Retinal pigment epithelial cell (primary cell): ENCODE measurements at regions not wholly inside any gene's neighbourhood (a gene's known extent, or its start where the extent isn't known, plus 50 kb on each side); places are given as distances from the start of the nearest gene placed in this dataset.
A peak's percentile ranks its signal among the peaks of the same experiment; 100 is the strongest.

Experiments used
- DNase-seq: peaks from one replicate; pipeline ENCODE4 v3.0.0-alpha.2; 2010; ENCODE audit warnings: low read depth
- H3K4me3 ChIP-seq: 2 replicates; pipeline ENCODE4 v1.5.1; 2011; ENCODE audit warnings: mild to moderate bottlenecking, low read length, control low read depth, moderate library complexity
- CTCF ChIP-seq: conservative IDR thresholded peaks from 2 replicates; pipeline ENCODE4 v1.5.1; 2011; ENCODE audit warnings: low read depth, low read length, control low read depth, inconsistent platforms

- TF ChIP-seq CTCF = peak; percentile 63
- no peak for DNase-seq
- no peak overlapping the region for H3K4me3 ChIP-seq
These were observed 601.2 kb upstream of the ARID1B start for GRCh38 chr6:156175971-156176421.

- H3K4me3 ChIP-seq = no peak overlapping the region
- DNase-seq = no peak
- TF ChIP-seq CTCF = no peak
These were observed 601.7 kb upstream of the ARID1B start for GRCh38 chr6:156175433-156175832.

GRCh38 chr6:156174031-156174890 is 602.9 kb upstream of the ARID1B start:
- H3K4me3 ChIP-seq = no peak overlapping the region
- DNase-seq = no peak
- TF ChIP-seq CTCF = no peak

GRCh38 chr6:156169371-156169770 is 607.8 kb upstream of the ARID1B start:
- TF ChIP-seq CTCF = no peak
- H3K4me3 ChIP-seq = no peak overlapping the region
- DNase-seq = no peak

GRCh38 chr6:156167625-156168071 is 609.5 kb upstream of the ARID1B start:
- no peak for TF ChIP-seq CTCF
- no peak for DNase-seq

GRCh38 chr6:156167016-156167624 is 610.1 kb upstream of the ARID1B start:
- no peak for DNase-seq
- TF ChIP-seq CTCF = no peak
- H3K4me3 ChIP-seq = no peak overlapping the region

More at GRCh38 chr6:156167625-156168071, 609.5 kb upstream of the ARID1B start:
- no peak overlapping the region for H3K4me3 ChIP-seq

GRCh38 chr6:156166093-156166492 is 611.1 kb upstream of the ARID1B start:
- DNase-seq = no peak
- no peak for TF ChIP-seq CTCF
- no peak overlapping the region for H3K4me3 ChIP-seq
